ENCODE measurements at regions not wholly inside any gene's neighbourhood (a gene's known extent, or its start where the extent isn't known, plus 50 kb on each side); places are given as distances from the start of the nearest gene placed in this dataset.
"Not testable (repeated sequence)": the region's sequence is repeated elsewhere in the genome, so short reads cannot be mapped to it uniquely, and the experiment has no call there.

DNA sequence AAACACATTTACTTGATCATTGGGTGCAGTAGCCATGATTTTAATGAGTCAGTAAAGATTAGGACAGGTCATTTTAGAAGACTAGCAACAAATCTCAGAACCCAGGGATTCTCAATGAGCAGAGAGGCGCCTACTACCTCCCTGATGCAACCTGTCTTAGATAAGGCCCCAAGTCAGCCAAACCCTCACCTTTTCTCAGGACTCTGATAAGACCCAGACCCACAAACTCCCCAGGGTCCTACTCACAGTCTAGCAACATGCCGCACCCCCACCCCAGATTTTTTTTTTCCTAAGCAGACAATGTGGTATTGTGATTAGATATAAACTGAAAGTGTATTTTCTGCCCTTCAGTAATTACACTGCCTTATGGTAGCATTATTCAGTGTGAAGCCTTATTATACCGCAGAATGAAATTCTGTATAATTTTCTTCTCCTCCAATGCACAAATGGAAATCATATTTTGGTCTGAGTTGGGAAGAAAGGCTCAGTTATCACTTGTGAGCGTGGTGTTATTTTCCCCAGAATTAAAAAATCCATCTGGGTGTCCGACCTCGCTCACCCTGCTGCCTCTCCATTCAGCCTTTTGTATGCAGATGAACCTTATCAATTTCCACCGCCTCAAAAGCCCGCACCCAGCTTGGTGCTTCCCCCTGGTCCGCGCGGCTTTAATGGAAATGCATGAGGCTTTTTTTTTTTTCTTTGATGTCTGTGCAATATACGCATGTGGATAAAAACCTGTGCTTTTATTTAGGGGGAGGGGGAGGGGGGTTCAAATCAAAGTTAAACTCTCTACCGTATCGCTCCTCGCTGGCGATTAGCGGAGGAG lies 122.0 kb upstream of the SOX14 start:
- DNase-seq: no peak

- no peak for DNase-seq
Observed at GRCh38 chr3:137642831-137643230, 121.3 kb upstream of the SOX14 start.

GRCh38 chr3:137647179-137647578 lies 116.9 kb upstream of the SOX14 start:
- no peak for DNase-seq

GRCh38 chr3:137669519-137670060 lies 94.5 kb upstream of the SOX14 start:
- no peak for DNase-seq

DNA sequence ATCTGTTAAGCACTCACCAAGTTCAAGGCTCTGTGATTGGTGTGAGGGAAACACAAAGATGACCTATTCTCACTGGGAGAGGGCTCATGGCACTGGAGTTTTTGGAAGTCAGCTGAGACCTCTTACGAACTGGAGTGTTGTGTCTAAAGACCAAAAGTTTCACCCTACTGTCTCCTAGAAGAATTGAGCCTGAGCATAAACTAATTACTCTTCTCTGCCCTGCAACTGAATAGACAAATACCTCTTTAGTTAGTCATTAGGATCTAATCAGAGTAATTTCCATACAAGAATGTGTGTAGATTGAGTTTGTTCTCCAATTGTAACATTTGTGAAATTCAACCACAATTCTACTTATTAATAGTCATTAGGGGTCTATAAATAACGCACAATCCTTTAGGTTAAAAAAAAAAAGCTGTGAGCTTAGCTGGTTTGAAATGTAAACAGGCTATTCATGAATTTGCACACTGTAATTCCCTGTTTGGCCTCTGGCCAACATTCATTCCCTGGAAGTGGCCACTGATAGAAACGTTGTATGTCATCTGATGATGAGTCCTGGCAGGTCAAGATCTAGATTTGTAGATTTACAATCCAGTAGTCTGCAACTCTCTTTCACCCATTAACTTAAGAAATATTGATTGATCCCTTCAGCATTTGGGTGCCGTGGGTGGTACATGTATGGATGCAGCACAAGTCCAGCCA lies 76.8 kb upstream of the SOX14 start:
- no peak for DNase-seq

- no peak for DNase-seq
Observed at GRCh38 chr3:137692803-137693431, 71.2 kb upstream of the SOX14 start.

- DNase-seq: no peak
Observed at GRCh38 chr3:137693791-137694190, 70.3 kb upstream of the SOX14 start.

GRCh38 chr3:137694836-137695235 lies 69.3 kb upstream of the SOX14 start:
- DNase-seq: no peak

- DNase-seq: no peak
Observed at GRCh38 chr3:137695351-137695750, 68.8 kb upstream of the SOX14 start.

DNA sequence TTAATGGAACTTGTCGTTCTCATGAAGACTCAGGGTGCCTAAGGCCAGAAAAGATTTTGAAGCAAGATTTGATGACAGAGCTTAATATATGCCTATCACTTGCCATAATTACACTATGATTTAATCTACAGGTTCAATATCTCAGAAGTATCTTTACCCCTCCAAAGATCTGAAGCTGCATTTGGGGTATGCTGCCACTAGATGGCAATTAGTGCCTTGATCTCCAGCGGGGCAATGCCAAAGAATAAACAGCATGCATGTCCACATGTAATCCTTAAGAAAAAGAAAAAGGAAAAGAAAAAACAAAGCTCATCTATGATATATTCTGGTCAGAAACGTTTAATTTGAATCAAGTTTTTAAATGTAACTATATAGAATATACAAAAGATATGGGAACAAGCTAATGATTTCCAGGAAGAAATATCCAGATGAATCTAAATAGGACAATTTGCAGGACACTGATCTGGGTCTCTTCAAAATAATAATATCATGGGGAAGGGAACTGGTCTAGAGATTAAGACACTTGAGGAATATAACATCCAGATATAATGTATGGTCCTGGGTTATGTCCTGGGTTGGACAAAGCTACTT lies 55.0 kb upstream of the SOX14 start:
- no peak for DNase-seq

DNA sequence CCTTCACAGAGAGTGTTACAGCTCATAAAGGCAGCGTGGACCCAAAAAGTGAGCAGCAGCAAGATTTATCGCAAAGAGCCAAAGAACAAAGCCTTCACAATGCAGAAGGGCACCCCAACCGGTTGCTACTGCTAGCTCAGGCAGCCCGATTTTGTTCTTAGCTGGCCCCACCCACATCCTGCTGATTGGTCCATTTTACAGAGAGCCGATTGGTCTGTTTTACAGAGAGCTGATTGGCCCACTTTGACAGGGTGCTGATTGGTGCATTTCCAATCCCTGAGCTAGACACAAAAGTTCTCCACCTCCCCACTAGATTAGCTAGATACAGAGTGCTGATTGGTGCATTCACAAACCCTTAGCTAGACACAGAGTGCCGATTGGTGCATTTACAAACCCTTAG lies 50.1 kb upstream of the SOX14 start:
- DNase-seq: not testable (repeated sequence)
